B cell (primary cell): ENCODE measurements at regions not wholly inside any gene's neighbourhood (a gene's known extent, or its start where the extent isn't known, plus 50 kb on each side); places are given as distances from the start of the nearest gene placed in this dataset.

Experiments
- ATAC-seq: fragments of 200-7000 bp; cut with Tn5 transposase; one replicate; pipeline ENCODE4 v1.10.0; 2021; ENCODE audit warnings: low read depth, mild to moderate bottlenecking, moderate number of reproducible peaks, moderate library complexity
- CTCF ChIA-PET: fragments of 350-600 bp; sonication (Branson Sonifier 250); formaldehyde crosslinking; loops from one replicate; lab custom pipeline; 2021; ENCODE audit warnings: antibody characterized with exemption, inconsistent platforms; lab: Charles Lee
- POLR2A ChIA-PET: fragments of 350-600 bp; sonication (Branson Sonifier 250); formaldehyde crosslinking; loops from one replicate; lab custom pipeline; 2021; ENCODE audit warnings: antibody characterized with exemption; lab: Charles Lee
- DNase-seq: peaks from one replicate; pipeline ENCODE4 v3.0.0; 2013
- H2AFZ ChIP-seq: 2 replicates; pipeline ENCODE4 v1.6.1; 2012; ENCODE audit warnings: mild to moderate bottlenecking, low read depth, low read length; ENCODE audit not compliant: insufficient read depth, poor library complexity, severe bottlenecking
- H3K27ac ChIP-seq, 2 donors: 1 replicate in 1 of 2; 2 replicates in 1 of 2; pipeline ENCODE4 v1.5.1; 2012 to 2013; ENCODE audit warnings: low read length in 2 of 2, mild to moderate bottlenecking in 2 of 2, moderate library complexity in 1 of 2
- H3K27me3 ChIP-seq, 4 experiments: fragments of 200-600 bp in 1 of 4; sonication (generic) in 1 of 4; replicated peaks in 1 of 4; 1 replicate in 2 of 4; 2 replicates in 2 of 4; pipeline versions ENCODE4 v1.6.1 to v1.7.0; 2013 to 2016; ENCODE audit warnings: low read length in 3 of 4, mild to moderate bottlenecking in 2 of 4, mixed read lengths in 1 of 4, moderate library complexity in 1 of 4; ENCODE audit not compliant: insufficient read depth in 4 of 4, control insufficient read depth in 3 of 4; ENCODE audit errors: control extremely low read depth in 1 of 4
- H3K36me3 ChIP-seq, 2 experiments: replicated peaks in 1 of 2; 1 replicate in 1 of 2; 2 replicates in 1 of 2; pipeline versions ENCODE4 v1.6.1 to v1.7.1; 2013; ENCODE audit warnings: low read length in 1 of 2; ENCODE audit not compliant: insufficient read depth in 2 of 2, control insufficient read depth in 1 of 2; ENCODE audit errors: control extremely low read depth in 1 of 2, extremely low read depth in 1 of 2
- H3K4me1 ChIP-seq, 2 donors: fragments of 200-600 bp in 1 of 2; sonication (generic) in 1 of 2; 1 replicate in 1 of 2; 2 replicates in 1 of 2; pipeline versions ENCODE4 v1.5.1 to v1.6.1; 2013 to 2017; ENCODE audit warnings: low read length in 2 of 2; ENCODE audit not compliant: control insufficient read depth in 2 of 2, insufficient read depth in 2 of 2
- H3K4me2 ChIP-seq: replicated peaks from 2 replicates; pipeline ENCODE3; 2012; ENCODE audit warnings: mild to moderate bottlenecking, low read depth, low read length; ENCODE audit not compliant: poor library complexity, severe bottlenecking
- H3K4me3 ChIP-seq, 5 experiments: fragments of 200-600 bp in 1 of 5; sonication (generic) in 1 of 5; 1 replicate in 3 of 5; 2 replicates in 2 of 5; pipeline versions ENCODE4 v1.5.1 to v1.7.0; 2011 to 2016; ENCODE audit warnings: low read length in 4 of 5, mild to moderate bottlenecking in 4 of 5, low read depth in 2 of 5, control low read depth in 1 of 5, moderate library complexity in 1 of 5; ENCODE audit not compliant: insufficient read depth in 1 of 5; ENCODE audit errors: control extremely low read depth in 1 of 5, extremely low read depth in 1 of 5
- H3K79me2 ChIP-seq: fragments of 200-600 bp; sonication (generic); one replicate; pipeline ENCODE4 v1.6.0; 2016; ENCODE audit warnings: low read length; ENCODE audit not compliant: control insufficient read depth, insufficient read depth
- H3K9ac ChIP-seq: fragments of 200-600 bp; sonication (generic); 2 replicates; pipeline ENCODE4 v1.6.1; 2017; ENCODE audit warnings: mild to moderate bottlenecking, low read length, moderate library complexity
- H3K9me3 ChIP-seq, 3 donors: one replicate each; pipeline versions ENCODE4 v1.6.1 to v1.7.1; 2013; ENCODE audit warnings: low read length in 2 of 3; ENCODE audit not compliant: control insufficient read depth in 2 of 3, insufficient read depth in 1 of 3; ENCODE audit errors: control extremely low read depth in 1 of 3
- H4K20me1 ChIP-seq: 2 replicates; pipeline ENCODE4 v1.6.0; 2012; ENCODE audit warnings: mild to moderate bottlenecking, low read length; ENCODE audit not compliant: insufficient read depth, control insufficient read depth, poor library complexity, severe bottlenecking
- H3K27ac Mint-ChIP-seq: one replicate; pipeline ENCODE4 v1.8.0; 2021; ENCODE audit warnings: mixed read lengths
- H3K27me3 Mint-ChIP-seq: one replicate; pipeline ENCODE4 v1.8.0; 2021; ENCODE audit warnings: mixed read lengths
- H3K4me1 Mint-ChIP-seq: one replicate; pipeline ENCODE4 v1.8.0; 2021; ENCODE audit warnings: mixed read lengths
- H3K4me3 Mint-ChIP-seq: one replicate; pipeline ENCODE4 v1.8.0; 2021; ENCODE audit warnings: mixed read lengths
- H3K9me3 Mint-ChIP-seq: one replicate; pipeline ENCODE4 v1.8.0; 2022; ENCODE audit warnings: mixed read lengths; ENCODE audit not compliant: insufficient read depth
- EZH2 ChIP-seq: IDR thresholded peaks from 2 replicates; pipeline ENCODE4 v1.6.1; 2012; ENCODE audit warnings: borderline replicate concordance, low read depth, mild to moderate bottlenecking, moderate library complexity, low read length; ENCODE audit not compliant: insufficient read depth, poor library complexity, severe bottlenecking
- WGBS: methylation state at CpG from one replicate; pipeline ENCODE4 v1.1.5; 2013; ENCODE audit warnings: missing lambda C conversion rate; ENCODE audit not compliant: insufficient coverage; 5-methylcytosine and 5-hydroxymethylcytosine counted together
- intact Hi-C: fragments of 100-400 bp; cut with micrococcal nuclease; formaldehyde crosslinking; loops from one replicate; pipeline ENCODE4 v1.10.0; 2022
- TF ChIP-seq, protein P1 (sequence below): fragments of 200-600 bp; IDR thresholded peaks from one replicate; pipeline ENCODE4 v1.8.0; 2022; ENCODE audit warnings: antibody characterized with exemption, mild to moderate bottlenecking

- Histone ChIP-seq H3K27me3 (no peaks in the 10 kb centered on the region), H4K20me1 (no peaks in the 10 kb centered on the region), H3K9me3 (peaks cover 0 to 32% (median 2%) of the 10 kb centered on the region in 3 donors), H3K79me2 (no peaks in the 10 kb centered on the region), H3K4me3 (no peak overlapping the region), H3K4me2 (no peak overlapping the region), H2AFZ (no peak overlapping the region), H3K9ac (no peak overlapping the region), H3K27ac (no peak overlapping the region), H3K36me3 (no peaks in the 10 kb centered on the region), H3K4me1 (no peaks in the 10 kb centered on the region)
- Mint-ChIP-seq H3K9me3 (peaks cover 9% of the 10 kb centered on the region), H3K27ac (no peak overlapping the region), H3K4me3 (no peak overlapping the region), H3K4me1 (no peaks in the 10 kb centered on the region), H3K27me3 (no peaks in the 10 kb centered on the region)
- CTCF ChIA-PET = no interaction called here
- 100% methylated on average over 1 of the region's 2 CpGs for WGBS
- ATAC-seq (no peak), DNase-seq (no peak)
- no peak for TF ChIP-seq EZH2
- TF ChIP-seq, protein P1, sequence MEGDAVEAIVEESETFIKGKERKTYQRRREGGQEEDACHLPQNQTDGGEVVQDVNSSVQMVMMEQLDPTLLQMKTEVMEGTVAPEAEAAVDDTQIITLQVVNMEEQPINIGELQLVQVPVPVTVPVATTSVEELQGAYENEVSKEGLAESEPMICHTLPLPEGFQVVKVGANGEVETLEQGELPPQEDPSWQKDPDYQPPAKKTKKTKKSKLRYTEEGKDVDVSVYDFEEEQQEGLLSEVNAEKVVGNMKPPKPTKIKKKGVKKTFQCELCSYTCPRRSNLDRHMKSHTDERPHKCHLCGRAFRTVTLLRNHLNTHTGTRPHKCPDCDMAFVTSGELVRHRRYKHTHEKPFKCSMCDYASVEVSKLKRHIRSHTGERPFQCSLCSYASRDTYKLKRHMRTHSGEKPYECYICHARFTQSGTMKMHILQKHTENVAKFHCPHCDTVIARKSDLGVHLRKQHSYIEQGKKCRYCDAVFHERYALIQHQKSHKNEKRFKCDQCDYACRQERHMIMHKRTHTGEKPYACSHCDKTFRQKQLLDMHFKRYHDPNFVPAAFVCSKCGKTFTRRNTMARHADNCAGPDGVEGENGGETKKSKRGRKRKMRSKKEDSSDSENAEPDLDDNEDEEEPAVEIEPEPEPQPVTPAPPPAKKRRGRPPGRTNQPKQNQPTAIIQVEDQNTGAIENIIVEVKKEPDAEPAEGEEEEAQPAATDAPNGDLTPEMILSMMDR = no peak
- POLR2A ChIA-PET = no interaction called here
- intact Hi-C loops = no loop called here
Observed at GRCh38 chr5:110221036-110221435, 505.4 kb downstream of the TMEM232 start.

DNA sequence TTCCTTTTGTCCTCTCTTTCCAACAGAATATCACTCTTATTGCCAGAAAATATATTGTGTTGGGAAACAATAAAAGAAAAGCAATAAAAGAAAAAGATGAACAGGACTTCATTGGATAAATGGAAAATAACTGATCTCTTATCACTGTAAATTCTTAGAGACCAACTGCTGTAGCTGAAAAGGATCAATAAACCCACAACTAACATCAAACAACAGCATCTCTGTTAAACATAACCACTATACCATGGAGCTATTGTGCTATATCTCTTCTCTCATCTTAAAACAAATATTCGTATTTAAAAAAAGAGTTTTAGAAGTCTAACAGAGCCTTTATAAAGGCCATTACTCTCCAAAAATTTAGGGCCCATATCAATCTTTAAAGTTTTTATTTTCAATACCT is 502.4 kb downstream of the TMEM232 start:
- no peak overlapping the region for H3K4me3 ChIP-seq
- Mint-ChIP-seq H3K9me3 (peaks cover 13% of the 10 kb centered on the region), H3K27me3 (no peaks in the 10 kb centered on the region), H3K27ac (no peak overlapping the region), H3K4me1 (no peaks in the 10 kb centered on the region), H3K4me3 (no peak overlapping the region)
- intact Hi-C loops = no loop called here
- H3K9me3 ChIP-seq = peaks cover 0 to 33% (median 7%) of the 10 kb centered on the region in 3 donors
- no peaks in the 10 kb centered on the region for H3K27me3 ChIP-seq
- no peak overlapping the region for H3K9ac ChIP-seq
- DNase-seq = no peak
- no peaks in the 10 kb centered on the region for H3K79me2 ChIP-seq
- no peak overlapping the region for H3K27ac ChIP-seq
- no peaks in the 10 kb centered on the region for H4K20me1 ChIP-seq
- no peak overlapping the region for H2AFZ ChIP-seq
- ChIA-PET CTCF (no interaction called here), POLR2A (no interaction called here)
- H3K4me2 ChIP-seq = no peak overlapping the region
- H3K36me3 ChIP-seq = no peaks in the 10 kb centered on the region
- H3K4me1 ChIP-seq = no peaks in the 10 kb centered on the region
- ATAC-seq = no peak
- TF ChIP-seq, protein P1 = no peak
- no peak for TF ChIP-seq EZH2
- no CpG with 5 or more reads among the region's 1 CpG for WGBS
